HG03135 (cell line): ENCODE measurements at regions not wholly inside any gene's neighbourhood (a gene's known extent, or its start where the extent isn't known, plus 50 kb on each side); places are given as distances from the start of the nearest gene placed in this dataset.

Source experiments
- ATAC-seq: cut with Tn5 transposase; IDR thresholded peaks from one replicate; pipeline ENCODE4 v1.9.1; 2021; ENCODE audit warnings: mild to moderate bottlenecking, moderate library complexity; ENCODE audit not compliant: unreplicated experiment

DNA sequence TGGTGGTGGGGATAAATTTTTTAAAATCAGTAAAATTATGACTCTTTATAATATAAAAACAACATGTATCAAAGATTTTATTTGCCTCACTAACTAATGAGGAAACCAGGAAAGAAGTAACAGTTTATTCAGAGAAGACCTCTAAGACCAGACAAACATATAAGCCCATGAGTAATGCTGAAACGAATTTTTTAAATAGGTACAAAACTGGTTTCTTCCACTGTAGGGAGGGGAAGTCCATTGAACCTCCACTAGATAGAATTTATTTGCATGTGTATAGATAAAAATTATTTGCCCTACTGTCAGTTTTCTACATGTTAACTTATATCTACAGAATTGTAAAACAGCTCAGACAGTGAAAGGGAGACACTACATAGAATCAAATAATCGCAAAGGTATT is 86.8 kb downstream of the ZC3H11B start:
- no peak for ATAC-seq

DNA sequence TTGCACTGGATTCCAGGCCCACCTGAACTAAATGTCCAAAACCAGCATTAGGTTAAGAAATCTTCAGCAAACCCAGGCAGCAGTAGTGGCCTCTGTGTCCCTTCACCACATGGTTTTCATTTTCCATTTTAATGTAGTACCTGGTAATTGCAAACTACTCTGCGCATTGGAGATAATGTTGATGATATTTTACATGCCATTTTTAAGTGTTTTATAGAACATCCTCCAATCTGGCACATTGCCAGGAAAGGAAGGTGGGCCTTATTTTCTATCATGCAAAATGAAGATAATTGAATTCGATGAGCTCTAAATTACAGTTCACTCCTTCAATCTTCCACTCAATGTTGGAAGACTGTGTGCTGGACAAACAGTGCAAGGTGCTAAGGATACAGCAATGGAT is 89.5 kb downstream of the ZC3H11B start:
- no peak for ATAC-seq

DNA sequence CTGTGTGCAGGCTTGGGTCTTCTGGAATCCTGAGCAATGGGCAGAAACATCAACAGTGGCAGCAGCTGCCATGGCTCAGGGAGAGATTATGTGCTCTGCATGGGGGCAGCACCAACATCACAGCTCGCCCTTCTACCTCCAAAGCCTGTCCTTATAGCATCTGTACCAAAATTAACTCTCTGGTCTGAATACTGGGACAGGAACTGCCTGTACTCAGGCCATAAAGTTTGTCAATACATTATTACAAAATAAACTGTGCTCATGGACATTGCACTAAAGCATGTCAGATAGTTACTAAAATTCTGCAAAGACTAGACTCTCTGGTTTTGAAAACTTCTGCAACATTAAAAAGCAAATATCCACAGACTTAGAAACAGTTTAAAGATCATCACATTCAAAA is 91.6 kb downstream of the ZC3H11B start:
- no peak for ATAC-seq

DNA sequence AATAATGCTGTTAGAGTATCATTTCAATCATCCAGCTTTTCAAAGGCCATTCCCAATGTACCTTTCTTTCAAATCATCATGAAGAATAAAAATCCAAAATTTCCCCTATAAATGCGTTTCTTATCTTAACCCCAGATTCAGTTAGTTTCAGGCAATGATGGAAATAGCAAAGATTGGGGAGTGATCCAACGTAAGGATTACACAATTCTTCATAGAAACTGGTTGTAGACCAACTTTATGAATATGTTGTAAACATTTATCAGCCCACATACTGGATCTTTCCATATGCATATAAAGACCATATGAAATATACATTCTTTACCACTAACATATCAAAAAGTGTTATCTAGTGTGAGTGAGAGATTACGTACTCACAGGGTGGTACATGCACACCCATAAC is 92.7 kb downstream of the ZC3H11B start:
- ATAC-seq, result no peak

DNA sequence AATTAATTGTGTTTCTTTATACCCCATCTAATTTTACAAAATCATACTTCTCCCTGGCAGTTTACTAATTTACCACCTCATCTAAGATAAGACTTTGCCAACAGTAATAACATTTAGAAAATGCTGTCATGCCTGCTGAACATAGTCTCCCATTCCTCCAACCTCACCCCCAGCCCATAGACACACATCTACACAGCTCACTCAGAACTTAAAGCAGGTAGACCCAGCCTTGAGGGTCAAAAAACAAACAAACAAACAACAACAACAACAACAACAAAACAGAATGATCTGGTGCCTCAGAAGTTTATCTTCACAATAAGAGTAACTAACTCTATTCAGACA is 94.0 kb downstream of the ZC3H11B start:
- no peak for ATAC-seq

DNA sequence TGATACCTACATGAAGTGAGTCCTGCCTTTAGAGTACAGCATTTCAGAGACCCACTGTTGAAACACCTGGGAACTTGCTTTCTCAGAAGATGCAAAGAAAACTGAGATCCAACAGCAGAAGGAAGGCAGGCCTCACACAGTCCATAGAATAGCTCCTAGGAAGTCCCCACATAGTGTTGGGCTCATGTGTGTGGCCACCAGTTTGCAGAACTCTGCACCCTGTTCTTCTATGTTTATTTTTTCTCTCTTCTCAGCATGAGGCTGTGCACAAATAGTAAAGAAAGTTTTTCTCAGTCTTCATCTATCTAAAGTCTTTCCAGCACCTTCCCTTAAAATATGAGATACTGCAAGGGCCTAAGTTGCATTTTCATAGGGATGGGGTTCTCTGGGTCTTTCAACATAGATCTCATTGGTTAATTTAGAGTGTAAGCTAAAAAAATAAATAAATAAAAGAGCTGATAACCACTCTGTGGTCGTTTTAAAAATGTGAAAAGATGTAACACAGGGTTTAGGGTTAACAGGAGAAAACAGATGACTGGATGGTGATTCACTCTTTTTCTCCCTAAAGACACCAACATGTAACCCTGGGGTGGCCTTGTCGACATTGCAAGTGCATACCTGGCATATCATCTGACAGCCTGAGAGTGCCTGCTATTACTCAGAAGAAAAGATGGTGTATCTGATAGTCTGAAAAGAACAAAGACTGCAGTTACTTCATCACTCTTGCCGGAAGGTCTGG is 94.6 kb downstream of the ZC3H11B start:
- no peak for ATAC-seq

DNA sequence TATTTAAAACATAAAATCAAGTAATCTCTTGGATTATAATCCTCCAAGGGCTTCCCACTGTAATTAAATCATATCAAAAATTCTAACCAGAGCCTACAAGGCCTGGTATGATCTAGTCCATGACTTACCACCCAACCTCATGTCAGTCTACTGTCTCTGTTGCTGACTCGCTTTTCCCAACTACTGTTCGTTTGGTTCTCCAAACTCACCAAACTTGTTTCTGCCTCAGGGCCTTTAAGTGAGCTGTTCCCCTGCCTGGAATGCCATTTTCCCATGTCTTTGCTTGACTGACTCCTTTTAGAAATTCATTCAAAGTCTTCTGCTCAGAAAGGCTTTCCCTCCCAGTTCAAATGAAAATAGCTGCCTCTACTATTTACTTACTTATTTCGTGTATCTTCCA is 95.9 kb downstream of the ZC3H11B start:
- no peak for ATAC-seq

DNA sequence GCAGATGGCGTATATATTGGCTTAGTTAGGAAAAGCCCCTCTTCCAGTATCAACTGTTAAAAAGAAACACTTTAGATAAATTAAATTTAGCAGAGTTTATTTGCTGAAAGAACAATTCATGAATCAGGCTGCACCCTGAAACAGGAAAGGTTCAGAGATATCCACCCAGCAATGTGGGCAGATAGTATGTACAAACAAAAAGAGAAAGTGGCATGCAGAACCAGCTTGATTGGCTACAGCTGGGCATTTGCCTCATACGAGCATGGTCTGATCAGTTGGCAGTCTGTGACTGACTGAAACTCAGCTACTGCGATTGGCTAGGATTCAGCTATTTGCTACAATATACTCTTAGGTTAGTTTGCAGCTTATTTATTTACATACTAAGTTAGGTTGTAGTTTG is 98.2 kb downstream of the ZC3H11B start:
- no peak for ATAC-seq

DNA sequence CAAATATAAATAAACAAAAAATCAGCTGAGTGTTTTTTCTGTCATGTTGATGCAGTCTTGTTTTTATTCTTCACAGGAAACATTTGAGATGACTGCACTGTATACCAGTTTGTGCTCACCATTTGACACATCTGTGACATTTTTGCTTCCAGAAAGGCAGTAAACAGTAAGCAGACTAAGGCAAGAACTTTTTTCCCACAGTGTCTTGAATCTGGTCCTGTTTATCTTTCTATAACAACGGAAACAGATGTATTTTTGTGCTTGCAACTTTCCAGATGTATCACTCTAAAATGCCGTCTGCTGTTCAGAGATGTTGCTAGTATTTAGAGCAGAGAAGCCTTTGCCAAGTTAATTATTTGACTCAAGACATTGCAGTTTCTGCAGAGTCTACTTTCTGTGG is 105.5 kb downstream of the ZC3H11B start:
- ATAC-seq, result no peak

DNA sequence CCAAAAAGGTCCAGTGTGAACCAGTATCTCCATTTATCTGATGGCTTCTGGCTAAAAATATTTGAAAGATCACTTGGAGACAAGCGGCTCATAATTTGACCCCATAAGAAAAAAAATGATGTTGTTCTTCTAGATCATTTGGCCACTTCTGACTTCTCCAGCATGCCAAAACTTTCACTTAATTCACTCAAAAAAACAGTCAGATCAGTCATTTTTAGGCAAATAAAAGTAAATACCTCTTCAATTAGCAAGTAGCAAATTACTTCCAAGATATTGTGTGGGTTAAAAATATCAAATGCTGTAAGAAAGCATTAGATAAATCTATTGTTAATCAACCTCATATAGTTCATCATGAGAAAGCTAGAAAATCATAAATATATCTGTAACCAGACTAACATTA is 106.0 kb downstream of the ZC3H11B start:
- no peak for ATAC-seq

DNA sequence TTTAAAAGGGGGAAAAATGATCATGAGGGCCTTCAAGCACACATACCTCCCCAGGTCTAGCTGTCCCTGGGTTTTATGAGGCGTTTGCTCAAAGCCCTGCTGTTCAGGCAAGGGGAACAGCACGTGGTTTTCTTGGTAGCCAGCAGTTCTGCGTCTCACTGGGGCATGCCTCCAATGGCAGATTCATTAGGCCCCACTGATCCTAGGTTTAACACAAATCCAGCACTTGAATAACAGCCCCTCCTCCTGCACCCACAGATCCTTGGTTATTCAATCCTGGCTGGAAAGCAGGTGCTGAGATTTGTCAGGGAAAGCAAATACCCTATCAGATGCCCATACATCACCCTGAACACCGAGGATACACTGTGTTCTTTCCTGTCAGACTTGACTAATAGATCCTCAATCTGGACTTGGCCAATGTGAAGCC is 106.4 kb downstream of the ZC3H11B start:
- ATAC-seq, result no peak

DNA sequence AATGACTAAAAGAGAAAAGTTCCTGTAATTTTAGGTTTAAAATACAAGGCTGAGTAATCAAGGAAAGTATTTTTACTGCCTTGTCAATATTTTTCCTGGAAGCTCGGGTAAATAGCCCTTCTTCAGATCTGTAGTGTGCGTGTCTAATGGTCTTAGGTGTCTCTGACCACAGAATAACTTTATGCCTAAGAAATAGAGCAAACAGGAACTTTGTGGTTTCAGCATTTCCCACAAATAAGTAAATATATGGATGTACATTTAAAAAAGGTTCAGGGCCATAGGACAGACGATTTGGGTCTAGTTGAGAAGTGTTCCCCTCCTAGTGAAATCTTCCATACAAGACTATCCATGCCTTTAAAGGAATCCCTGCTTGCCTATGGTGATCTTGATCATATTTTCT is 107.0 kb downstream of the ZC3H11B start:
- no peak for ATAC-seq

DNA sequence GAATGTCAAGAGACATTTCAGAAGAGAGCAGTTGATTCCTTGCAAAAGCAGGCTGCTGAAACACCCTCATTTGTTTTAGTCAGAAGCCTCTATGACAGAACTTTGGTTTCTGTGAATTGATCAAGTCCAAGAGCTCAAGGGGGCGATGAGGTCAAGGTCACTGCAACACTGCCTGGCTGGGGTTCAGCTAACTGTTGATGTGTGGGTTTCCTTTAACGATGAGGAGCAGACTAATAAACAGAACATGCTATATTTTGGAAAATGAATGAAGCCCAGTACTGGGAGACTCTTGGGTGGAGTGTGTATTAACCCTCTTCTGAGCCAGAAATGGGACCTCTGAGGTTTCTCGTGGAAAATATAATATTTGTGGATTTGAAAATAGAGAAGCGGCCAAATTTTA is 109.3 kb downstream of the ZC3H11B start:
- ATAC-seq, result no peak

DNA sequence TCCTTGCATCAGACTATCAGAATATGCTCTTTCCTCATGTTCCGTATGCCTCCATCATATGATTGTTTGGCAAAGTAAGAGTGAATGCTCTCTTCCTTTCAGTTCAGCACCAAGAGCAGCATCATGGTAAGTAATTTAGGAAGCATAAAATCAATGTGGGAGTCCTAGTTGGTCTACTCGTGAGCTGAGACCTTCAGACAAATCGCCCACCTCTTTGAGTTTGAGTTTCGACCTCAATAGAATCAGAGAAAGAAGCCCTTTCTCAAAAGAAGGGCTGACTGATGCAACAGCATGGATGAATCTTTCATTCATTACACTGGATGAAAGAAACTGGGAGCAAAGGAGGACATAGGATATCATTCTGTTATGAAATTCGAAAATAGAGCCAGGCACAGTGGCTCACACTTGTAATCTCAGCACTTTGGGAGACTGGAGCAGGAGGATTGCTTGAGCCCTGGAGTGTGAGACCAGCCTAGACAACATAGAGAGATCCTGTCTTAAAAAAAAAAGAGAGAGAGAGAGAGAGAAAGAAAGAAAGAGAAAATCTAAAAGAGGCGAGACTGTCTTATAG is 112.5 kb downstream of the ZC3H11B start:
- no peak for ATAC-seq

DNA sequence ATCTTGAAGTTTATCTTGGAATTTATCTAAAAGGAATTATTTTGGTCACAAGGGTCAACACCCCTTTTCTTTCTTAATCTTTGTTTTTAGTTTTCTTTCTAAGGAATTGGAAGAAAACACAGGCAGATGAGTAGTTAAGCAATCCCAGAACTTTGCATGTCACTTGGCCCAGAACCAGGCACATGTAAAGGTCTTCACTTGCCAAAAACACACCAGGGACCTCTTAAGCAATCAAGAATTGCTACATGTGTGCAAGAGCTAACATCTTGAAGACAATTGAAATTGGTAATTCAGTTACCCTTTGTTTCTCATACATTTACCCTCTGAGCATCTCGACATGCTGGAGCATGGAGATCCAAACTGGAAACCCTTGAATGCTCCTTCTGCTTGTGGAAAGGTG is 114.2 kb downstream of the ZC3H11B start:
- ATAC-seq, result no peak

DNA sequence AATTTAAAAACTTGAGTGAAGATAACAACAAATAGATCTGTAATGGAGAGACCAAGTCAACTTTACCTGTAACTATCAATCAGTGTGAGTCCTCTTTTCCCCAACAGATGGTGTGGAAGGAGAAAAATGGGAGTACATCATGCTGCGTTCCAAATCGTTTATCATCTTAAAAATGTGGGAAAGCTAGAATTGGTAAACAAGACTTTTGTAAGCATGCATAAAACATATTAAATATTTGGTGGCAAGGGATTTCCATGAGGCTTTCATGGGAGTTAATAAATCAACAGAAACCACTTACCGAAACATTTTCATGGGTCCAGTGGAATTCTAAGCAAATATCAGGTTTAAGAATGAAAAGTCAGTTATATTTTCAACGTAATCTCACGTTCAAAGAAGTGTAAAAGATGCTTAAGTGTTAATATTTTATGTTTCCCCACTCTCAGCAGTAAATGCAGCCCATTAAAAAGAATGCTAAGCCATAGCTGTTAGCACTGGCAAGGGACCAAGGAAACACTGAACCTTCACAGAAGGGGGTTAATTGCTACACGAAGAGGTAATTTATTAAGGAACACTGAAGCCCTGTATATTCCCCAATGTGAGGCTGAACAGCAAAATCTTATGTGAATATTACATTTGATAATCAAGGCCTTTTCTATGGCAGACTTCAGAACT is 117.0 kb downstream of the ZC3H11B start:
- ATAC-seq, result no peak

DNA sequence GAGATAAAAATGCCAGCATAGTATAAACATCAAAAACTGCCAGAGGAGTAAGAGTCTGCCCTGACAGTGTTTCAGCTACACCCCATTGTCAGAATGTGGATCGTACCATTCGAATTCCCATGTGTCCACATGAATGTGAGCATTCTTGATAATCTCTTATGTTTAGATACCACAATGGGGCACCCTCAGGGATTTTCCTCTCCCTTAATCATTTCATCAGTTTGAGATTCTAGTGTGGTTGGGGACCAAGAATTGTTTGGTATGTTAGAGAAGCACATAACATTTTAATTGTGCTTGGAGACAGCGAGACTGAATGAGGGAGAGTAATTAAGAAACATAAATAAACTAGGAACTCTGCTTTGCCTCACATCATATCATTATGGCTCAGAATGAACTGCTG is 120.2 kb downstream of the ZC3H11B start:
- ATAC-seq, result no peak

DNA sequence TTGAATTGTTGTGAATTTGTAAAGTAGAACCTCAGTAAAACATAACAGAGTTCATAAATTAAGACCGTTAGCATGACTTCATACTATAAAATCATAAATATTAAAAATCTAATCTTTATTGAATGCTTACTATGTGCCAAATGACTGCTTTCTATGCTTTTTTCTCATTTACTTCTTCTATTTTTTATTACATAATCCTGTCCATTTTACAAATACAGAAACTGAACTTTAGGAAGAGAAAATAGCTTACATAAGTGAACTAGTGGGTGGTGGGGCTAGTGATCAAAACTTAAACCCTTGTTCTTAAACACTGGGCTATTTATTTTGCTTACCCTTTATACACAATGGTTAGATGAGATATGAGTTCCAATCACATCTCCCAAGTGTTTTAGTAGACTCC is 122.3 kb downstream of the ZC3H11B start:
- no peak for ATAC-seq

DNA sequence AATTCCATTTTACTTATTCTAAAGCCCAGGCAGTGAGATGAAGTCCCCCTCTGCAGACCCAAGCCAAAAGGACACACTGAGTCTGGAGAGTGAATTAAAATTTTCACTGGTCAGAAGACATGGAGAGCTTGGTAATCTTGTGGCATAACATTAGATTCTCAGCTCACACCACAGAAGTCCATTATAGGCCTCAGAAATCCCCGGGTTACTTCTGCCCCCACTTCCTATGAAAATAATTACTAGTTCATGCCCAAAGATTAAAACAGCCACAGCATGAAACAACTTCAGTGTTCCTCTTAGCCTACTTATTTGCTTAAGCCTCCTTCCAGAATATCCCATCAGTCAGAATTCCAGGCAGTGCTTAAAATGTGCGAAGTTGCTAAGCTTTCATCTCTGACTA is 123.3 kb downstream of the ZC3H11B start:
- ATAC-seq, result no peak

DNA sequence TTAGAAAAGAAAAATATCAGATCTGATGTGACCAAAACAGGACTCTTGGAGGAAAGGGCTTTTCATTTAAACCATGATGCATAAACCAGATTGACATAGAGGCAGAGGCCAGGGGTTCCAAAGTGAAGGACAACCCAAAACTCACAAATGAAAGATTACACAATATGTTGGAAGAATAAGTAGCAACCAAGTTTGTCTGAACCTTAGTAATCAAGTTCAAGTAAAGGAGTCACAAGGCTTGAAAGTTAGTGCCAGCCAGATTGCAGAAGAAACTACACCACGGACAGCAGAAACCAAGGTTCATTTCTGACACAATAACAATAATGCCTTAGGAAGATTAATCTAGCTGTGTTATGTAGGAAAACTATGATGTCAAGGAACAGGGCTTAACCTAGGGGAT is 124.6 kb downstream of the ZC3H11B start:
- no peak for ATAC-seq

DNA sequence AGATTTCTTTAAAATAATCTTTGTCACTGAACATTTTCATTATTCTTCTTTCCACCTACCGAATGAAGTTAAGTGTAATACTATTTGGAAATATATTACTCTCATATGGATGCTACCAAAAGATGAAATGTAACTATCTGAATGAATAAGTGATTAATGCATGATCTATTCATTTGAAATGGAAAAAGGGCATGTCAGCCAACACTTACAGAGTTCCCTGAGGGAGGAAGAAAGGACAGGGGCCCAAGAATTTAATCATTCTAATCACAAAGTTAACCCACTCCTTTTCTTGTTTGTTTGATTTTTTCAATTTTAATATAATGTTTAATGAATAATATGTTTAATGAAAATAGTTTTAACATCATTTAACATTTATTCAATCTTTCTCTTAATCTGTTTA is 129.4 kb downstream of the ZC3H11B start:
- ATAC-seq, result no peak

DNA sequence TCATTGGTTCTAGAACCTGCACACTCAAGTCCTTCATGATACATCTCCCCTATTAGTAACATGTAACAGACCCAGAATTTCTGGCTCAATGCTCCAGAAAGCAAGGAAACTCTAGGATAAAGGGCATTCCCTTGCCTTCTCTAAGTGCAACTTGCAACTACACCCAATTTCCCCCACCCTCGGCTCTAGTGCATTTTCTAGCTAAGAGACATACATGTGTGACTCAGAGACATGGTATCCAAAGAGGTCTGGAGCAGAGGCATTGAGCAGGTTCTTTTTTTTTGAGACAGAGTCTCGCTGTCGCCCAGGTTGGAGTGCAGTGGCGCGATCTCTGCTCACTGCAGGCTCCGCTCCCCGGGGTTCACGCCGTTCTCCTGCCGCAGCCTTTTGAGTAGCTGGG is 132.9 kb downstream of the ZC3H11B start:
- ATAC-seq, result no peak

DNA sequence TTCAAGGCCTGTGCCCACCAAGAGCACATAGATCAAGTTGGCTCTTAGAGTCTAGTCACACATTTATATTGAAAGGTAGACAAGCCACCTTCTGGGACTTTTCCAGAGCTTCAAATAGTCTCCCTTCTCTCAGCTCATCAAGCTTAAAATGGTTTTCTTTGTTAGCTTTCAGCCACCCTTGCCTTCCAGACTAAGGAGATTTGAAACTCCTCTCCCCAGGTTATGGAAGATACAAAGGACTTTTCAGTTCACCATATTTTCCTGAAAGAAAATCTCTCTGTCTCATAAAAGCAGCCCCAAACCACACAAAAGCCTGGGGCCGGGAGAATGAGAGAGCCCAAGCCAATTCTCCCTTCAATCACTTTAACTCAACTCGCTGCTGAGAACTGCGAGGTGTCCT is 134.1 kb downstream of the ZC3H11B start:
- no peak for ATAC-seq
